CD14-positive monocyte (primary cell): ENCODE measurements at regions not wholly inside any gene's neighbourhood (a gene's known extent, or its start where the extent isn't known, plus 50 kb on each side); places are given as distances from the start of the nearest gene placed in this dataset.
"Not testable (repeated sequence)": the region's sequence is repeated elsewhere in the genome, so short reads cannot be mapped to it uniquely, and the experiment has no call there.

ENCODE experiments used
- DNase-seq, 3 donors: peaks; one replicate each; pipeline ENCODE4 v3.0.0-alpha.2; 2011 to 2022
- H2AFZ ChIP-seq: 2 replicates; pipeline ENCODE4 v1.6.0; 2012; ENCODE audit warnings: mild to moderate bottlenecking, low read depth, low read length, inconsistent platforms; ENCODE audit not compliant: insufficient read depth, poor library complexity, severe bottlenecking
- H3K27ac ChIP-seq, 2 donors: 1 replicate in 1 of 2; 2 replicates in 1 of 2; pipeline ENCODE4 v1.5.1; 2012 to 2013; ENCODE audit warnings: low read length in 2 of 2, control low read depth in 1 of 2, inconsistent platforms in 1 of 2, low read depth in 1 of 2, mild to moderate bottlenecking in 1 of 2
- H3K27me3 ChIP-seq, 2 donors: one replicate each; pipeline versions ENCODE4 v1.6.0 to v1.6.1; 2011 to 2013; ENCODE audit warnings: low read length in 2 of 2; ENCODE audit not compliant: control insufficient read depth in 2 of 2, insufficient read depth in 2 of 2
- H3K36me3 ChIP-seq, 2 donors: replicated peaks in 1 of 2; 1 replicate in 1 of 2; 2 replicates in 1 of 2; pipeline versions ENCODE4 v1.5.1 to v1.6.1; 2012 to 2013; ENCODE audit warnings: low read length in 2 of 2, control low read depth in 1 of 2, inconsistent platforms in 1 of 2, mild to moderate bottlenecking in 1 of 2; ENCODE audit not compliant: insufficient read depth in 2 of 2, control insufficient read depth in 1 of 2
- H3K4me1 ChIP-seq, 2 donors: 1 replicate in 1 of 2; 2 replicates in 1 of 2; pipeline versions ENCODE4 v1.5.1 to v1.6.1; 2012 to 2013; ENCODE audit warnings: low read length in 2 of 2, control low read depth in 1 of 2, inconsistent platforms in 1 of 2, mild to moderate bottlenecking in 1 of 2, moderate library complexity in 1 of 2; ENCODE audit not compliant: insufficient read depth in 2 of 2, control insufficient read depth in 1 of 2
- H3K4me2 ChIP-seq: replicated peaks from 2 replicates; pipeline ENCODE3; 2012; ENCODE audit warnings: low read length, moderate library complexity, mild to moderate bottlenecking; ENCODE audit not compliant: poor library complexity, severe bottlenecking; ENCODE audit errors: extremely low read depth
- H3K4me3 ChIP-seq, 3 experiments: fragments of 200-600 bp in 1 of 3; sonication (generic) in 1 of 3; replicated peaks in 1 of 3; 1 replicate in 2 of 3; 2 replicates in 1 of 3; pipeline ENCODE4 v1.5.1; 2011 to 2013; ENCODE audit warnings: low read length in 3 of 3, mild to moderate bottlenecking in 3 of 3, control low read depth in 2 of 3, low read depth in 2 of 3, inconsistent platforms in 1 of 3, moderate library complexity in 1 of 3
- H3K79me2 ChIP-seq: 2 replicates; pipeline ENCODE4 v1.6.0; 2012; ENCODE audit warnings: mild to moderate bottlenecking, control low read depth, inconsistent platforms, low read length, moderate library complexity; ENCODE audit not compliant: insufficient read depth
- H3K9ac ChIP-seq: 2 replicates; pipeline ENCODE4 v1.6.0; 2017; ENCODE audit warnings: low read length, mild to moderate bottlenecking; ENCODE audit not compliant: insufficient read depth, poor library complexity, severe bottlenecking
- H3K9me3 ChIP-seq, 2 donors: replicated peaks in 1 of 2; 1 replicate in 1 of 2; 2 replicates in 1 of 2; pipeline versions ENCODE4 v1.5.1 to v1.6.1; 2012 to 2013; ENCODE audit warnings: low read length in 2 of 2, control low read depth in 1 of 2; ENCODE audit not compliant: control insufficient read depth in 1 of 2, insufficient read depth in 1 of 2
- H4K20me1 ChIP-seq: 2 replicates; pipeline ENCODE4 v1.6.0; 2012; ENCODE audit warnings: mild to moderate bottlenecking, low read length, control low read depth, moderate library complexity; ENCODE audit not compliant: insufficient read depth
- H3K27ac Mint-ChIP-seq, 7 donors: one replicate each; pipeline ENCODE4 v1.8.0; 2020; ENCODE audit warnings: mild to moderate bottlenecking in 7 of 7, mixed read lengths in 7 of 7, moderate library complexity in 6 of 7, inconsistent platforms in 2 of 7
- H3K27me3 Mint-ChIP-seq, 3 donors: one replicate each; pipeline ENCODE4 v1.8.0; 2021 to 2022; ENCODE audit warnings: low read depth in 3 of 3, mild to moderate bottlenecking in 3 of 3, mixed read lengths in 3 of 3, moderate library complexity in 3 of 3, inconsistent platforms in 1 of 3
- H3K36me3 Mint-ChIP-seq, 2 donors: one replicate each; pipeline ENCODE4 v1.8.0; 2020; ENCODE audit warnings: mixed read lengths in 2 of 2, inconsistent platforms in 1 of 2, mild to moderate bottlenecking in 1 of 2
- H3K4me1 Mint-ChIP-seq: one replicate; pipeline ENCODE4 v1.8.0; 2020; ENCODE audit warnings: mild to moderate bottlenecking, mixed read lengths
- H3K4me3 Mint-ChIP-seq, 2 donors: one replicate each; pipeline ENCODE4 v1.8.0; 2020; ENCODE audit warnings: mild to moderate bottlenecking in 2 of 2, mixed read lengths in 2 of 2, moderate library complexity in 1 of 2
- H3K9me3 Mint-ChIP-seq, 7 donors: one replicate each; pipeline ENCODE4 v1.8.0; 2020 to 2022; ENCODE audit warnings: mixed read lengths in 7 of 7, mild to moderate bottlenecking in 6 of 7, moderate library complexity in 6 of 7, inconsistent platforms in 2 of 7
- WGBS: methylation state at CpG from one replicate; pipeline ENCODE4 v1.1.5; 2013; ENCODE audit warnings: missing lambda C conversion rate; ENCODE audit not compliant: insufficient coverage; 5-methylcytosine and 5-hydroxymethylcytosine counted together
- intact Hi-C, 2 donors: fragments of 100-400 bp; cut with micrococcal nuclease; formaldehyde crosslinking; loops; one replicate each; pipeline versions ENCODE4 v1.15.0 to v1.15.1; 2023
- TF ChIP-seq, protein P1 (sequence below): fragments of 200-600 bp; IDR thresholded peaks from one replicate; pipeline ENCODE4 v1.8.0; 2022; ENCODE audit warnings: antibody characterized with exemption, mild to moderate bottlenecking

- H3K36me3 ChIP-seq, H3K27ac Mint-ChIP-seq, H3K27ac ChIP-seq, H3K27me3 ChIP-seq, H3K36me3 Mint-ChIP-seq, H3K4me3 Mint-ChIP-seq, H3K4me1 Mint-ChIP-seq, H4K20me1 ChIP-seq, H3K4me2 ChIP-seq, H3K79me2 ChIP-seq, intact Hi-C loops, H3K4me1 ChIP-seq, H3K9ac ChIP-seq, H3K4me3 ChIP-seq, H3K27me3 Mint-ChIP-seq, H2AFZ ChIP-seq, DNase-seq, H3K9me3 ChIP-seq: not testable (repeated sequence)
- WGBS = no CpG with 5 or more reads among the region's 1 CpG
- H3K9me3 Mint-ChIP-seq = peaks cover 7 to 29% (median 21%) of the 10 kb centered on the region in 7 donors
These were observed 53.7 kb upstream of the DENND1B start for GRCh38 chr1:197829011-197829410.

DNA sequence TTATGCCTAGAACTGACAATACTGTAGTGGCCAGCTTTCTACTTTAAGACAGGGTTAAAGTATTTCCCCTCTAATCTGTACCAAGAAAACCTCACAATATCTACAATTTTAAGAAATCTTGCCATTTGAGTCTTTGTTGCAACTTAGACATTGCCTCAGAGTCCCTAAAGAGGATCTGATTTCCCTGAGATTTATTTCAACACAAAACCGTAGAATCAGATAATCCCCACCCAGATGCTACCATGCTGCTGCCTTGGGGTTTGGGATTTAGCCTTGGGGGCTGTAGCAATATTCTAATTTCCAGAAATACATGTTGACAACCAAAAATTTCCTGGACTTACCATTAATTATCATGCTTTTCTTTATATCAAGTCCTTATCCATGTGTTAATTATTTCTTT lies 50.3 kb upstream of the DENND1B start:
- Mint-ChIP-seq H3K27me3 (peaks cover 0 to 4% (median 3%) of the 10 kb centered on the region in 3 donors), H3K4me1 (no peaks in the 10 kb centered on the region), H3K27ac (no peak overlapping the region), H3K36me3 (no peaks in the 10 kb centered on the region), H3K4me3 (no peak overlapping the region), H3K9me3 (peaks cover 4 to 19% (median 12%) of the 10 kb centered on the region in 7 donors)
- no peaks in the 10 kb centered on the region for H4K20me1 ChIP-seq
- H3K36me3 ChIP-seq = no peaks in the 10 kb centered on the region
- no peak overlapping the region for H3K4me2 ChIP-seq
- H3K4me3 ChIP-seq = no peak overlapping the region
- TF ChIP-seq, protein P1, sequence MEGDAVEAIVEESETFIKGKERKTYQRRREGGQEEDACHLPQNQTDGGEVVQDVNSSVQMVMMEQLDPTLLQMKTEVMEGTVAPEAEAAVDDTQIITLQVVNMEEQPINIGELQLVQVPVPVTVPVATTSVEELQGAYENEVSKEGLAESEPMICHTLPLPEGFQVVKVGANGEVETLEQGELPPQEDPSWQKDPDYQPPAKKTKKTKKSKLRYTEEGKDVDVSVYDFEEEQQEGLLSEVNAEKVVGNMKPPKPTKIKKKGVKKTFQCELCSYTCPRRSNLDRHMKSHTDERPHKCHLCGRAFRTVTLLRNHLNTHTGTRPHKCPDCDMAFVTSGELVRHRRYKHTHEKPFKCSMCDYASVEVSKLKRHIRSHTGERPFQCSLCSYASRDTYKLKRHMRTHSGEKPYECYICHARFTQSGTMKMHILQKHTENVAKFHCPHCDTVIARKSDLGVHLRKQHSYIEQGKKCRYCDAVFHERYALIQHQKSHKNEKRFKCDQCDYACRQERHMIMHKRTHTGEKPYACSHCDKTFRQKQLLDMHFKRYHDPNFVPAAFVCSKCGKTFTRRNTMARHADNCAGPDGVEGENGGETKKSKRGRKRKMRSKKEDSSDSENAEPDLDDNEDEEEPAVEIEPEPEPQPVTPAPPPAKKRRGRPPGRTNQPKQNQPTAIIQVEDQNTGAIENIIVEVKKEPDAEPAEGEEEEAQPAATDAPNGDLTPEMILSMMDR = no peak
- H3K79me2 ChIP-seq = no peaks in the 10 kb centered on the region
- no peaks in the 10 kb centered on the region for H3K27me3 ChIP-seq
- H2AFZ ChIP-seq = no peak overlapping the region
- H3K4me1 ChIP-seq = no peaks in the 10 kb centered on the region
- no peak for DNase-seq
- no peak overlapping the region for H3K9ac ChIP-seq
- intact Hi-C loops = no loop called here
- no peak overlapping the region for H3K27ac ChIP-seq
- H3K9me3 ChIP-seq = no peaks in the 10 kb centered on the region
- WGBS = no CpG with 5 or more reads among the region's 1 CpG
